GM18498 (cell line): ENCODE measurements at regions not wholly inside any gene's neighbourhood (a gene's known extent, or its start where the extent isn't known, plus 50 kb on each side); places are given as distances from the start of the nearest gene placed in this dataset.

Experiments
- ATAC-seq: cut with Tn5 transposase; IDR thresholded peaks from one replicate; pipeline ENCODE4 v1.9.1; 2021; ENCODE audit warnings: mild to moderate bottlenecking, moderate library complexity; ENCODE audit not compliant: unreplicated experiment

GRCh38 chr10:53749439-53749838 lies 976.9 kb upstream of the MBL2 start:
- no peak for ATAC-seq

DNA sequence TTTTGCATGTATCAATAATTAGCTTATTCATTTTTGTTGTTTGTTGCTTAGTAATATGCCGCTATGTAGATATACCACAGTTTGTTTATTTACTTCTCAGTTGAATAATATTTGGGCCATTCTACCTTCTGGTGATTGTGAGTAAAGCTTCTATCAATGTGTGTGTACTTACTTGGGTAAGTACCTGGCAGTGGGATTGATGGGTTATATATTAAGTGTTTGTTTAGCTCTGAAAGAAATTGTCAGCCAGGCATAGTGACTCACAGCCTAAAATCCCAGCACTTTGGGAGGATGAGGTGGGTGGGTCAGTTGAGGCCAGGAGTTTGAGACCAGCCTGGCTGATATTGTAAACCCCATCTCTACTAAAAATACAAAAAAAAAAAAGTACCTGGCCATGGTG lies 975.7 kb upstream of the MBL2 start:
- no peak for ATAC-seq

GRCh38 chr10:53744746-53745145 lies 972.2 kb upstream of the MBL2 start:
- ATAC-seq, result no peak

GRCh38 chr10:53744176-53744575 lies 971.6 kb upstream of the MBL2 start:
- ATAC-seq, result no peak

DNA sequence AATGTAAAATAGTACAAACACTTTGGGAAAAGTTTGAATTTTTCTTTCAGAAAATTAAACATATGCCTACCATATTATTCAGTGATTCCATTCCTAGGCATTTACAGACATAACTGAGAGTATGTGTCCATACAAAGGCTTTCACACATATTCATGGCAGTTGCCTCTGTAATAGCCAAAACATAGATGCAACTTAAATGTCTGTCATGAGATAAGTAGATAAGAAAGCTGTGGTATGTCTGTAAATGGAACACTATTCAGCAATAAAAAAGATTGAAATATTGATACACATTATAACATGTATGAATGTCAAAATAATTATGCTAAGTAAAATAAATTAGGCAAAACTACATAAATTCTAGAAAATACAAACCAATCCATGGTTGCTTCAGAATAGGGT lies 964.5 kb upstream of the MBL2 start:
- no peak for ATAC-seq

DNA sequence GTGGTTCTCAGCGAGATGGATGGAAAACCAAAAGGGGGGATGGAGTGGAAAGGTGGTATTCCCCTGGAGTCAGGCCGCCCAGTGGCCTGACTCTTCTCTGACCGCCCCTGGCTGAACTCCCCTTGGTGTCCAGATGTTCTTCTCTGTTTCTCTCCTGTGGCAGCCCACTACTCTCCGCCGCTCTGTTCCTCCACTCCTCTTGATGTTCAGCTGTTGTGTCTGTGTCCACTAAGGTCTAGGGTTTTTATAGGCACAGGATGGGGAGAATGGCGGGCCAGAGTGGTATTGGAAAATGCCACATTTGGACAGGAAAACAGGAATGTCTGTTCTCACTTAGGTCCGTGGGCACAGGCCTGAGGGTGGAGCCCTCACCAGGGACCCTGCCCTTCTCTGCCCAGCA lies 954.3 kb upstream of the MBL2 start:
- no peak for ATAC-seq

DNA sequence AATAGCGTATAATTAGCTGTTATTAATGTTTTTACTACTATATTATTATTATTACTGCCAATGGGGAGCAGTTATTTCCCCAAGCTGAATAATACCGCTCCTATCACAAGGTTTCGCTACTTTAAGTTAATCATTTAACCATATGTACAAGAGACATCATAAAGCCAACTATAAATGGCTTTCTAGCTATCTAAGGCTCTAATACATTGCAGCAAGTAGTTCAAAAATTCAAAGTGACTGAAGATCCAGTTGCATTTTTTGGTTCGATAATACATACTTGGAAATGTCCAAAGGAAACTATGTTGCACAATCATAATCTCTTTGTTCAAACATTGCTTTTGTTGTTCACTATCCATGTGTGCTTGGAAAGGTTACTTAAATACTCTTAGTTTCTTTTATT lies 952.0 kb upstream of the MBL2 start:
- ATAC-seq, result no peak

GRCh38 chr10:53719658-53720057 lies 947.1 kb upstream of the MBL2 start:
- ATAC-seq, result no peak

DNA sequence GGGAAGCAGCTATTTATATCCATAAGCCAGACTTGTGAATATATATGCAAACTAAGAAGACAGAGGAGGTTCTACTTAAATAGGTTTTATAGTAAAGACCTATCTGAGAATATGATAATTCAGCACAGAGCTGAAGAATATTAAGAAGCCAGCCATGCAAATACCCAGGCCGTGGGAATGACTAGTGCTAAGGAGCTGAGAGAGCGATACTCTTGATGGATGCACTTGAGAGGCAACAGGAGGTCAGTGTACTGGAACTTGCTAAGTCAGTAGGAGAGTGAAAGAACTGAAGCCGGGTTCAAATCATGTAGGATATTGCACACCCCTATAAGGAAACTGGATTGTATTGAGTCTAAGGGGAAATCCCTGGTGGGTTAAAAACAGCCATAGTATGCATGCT lies 943.6 kb upstream of the MBL2 start:
- ATAC-seq, result no peak

GRCh38 chr10:53713431-53713830 lies 940.8 kb upstream of the MBL2 start:
- ATAC-seq, result no peak

- no peak for ATAC-seq
Measured at GRCh38 chr10:53702489-53702888, 929.9 kb upstream of the MBL2 start.

DNA sequence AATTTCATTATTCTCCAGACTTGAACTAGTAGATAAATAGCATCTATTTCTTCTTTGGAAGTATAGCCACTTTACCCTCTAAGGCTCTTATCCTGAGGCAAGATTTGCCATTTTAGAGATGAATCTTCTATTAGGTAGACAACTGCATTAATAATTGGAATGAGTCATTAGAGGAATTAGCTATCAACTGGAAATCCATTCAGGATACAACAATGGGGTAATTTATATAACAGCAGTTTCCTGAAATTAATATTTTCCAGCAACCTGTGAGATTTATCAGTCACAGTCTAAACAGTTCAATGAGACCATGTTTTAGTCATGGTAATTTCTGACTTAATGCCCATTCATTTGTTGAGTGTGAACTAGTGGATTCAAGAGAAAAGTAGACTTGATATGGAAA lies 928.6 kb upstream of the MBL2 start:
- ATAC-seq, result no peak

DNA sequence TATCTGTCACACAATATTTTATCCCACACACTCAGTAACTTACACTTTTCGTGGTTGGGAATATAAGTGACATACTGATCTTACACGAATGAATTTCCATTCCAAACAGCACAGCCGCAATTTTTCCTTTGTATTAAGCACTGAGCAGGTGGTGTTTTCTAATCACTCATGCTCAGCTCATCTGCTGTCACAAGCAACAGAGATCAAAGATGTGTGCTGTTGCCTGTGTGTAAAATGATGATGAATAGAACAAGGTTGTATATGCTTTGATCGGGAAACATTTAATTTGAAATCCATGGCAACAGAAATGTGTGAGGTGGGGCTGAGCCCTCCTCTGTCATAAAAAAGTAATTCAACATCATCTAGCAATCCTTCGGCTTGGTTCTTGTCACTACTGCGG lies 927.7 kb upstream of the MBL2 start:
- ATAC-seq, result no peak

DNA sequence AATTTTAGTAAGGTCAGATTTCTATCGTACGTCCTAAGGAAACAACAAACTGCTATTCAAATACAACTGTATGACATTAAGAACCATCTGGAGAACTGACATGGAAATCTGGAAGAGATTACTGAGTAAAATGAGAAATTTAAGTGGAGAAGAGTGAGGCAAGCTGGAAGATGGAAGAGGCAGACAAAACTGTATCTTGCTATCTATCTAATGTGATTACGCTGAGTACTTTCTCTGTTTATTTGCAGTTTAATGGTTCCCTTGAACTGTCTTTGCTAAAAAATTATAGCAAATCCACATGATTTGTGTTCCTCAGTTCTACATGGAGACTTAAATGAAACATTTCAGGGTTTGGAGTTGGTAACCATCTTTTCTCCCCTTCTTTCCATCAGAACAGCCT lies 927.1 kb upstream of the MBL2 start:
- no peak for ATAC-seq

DNA sequence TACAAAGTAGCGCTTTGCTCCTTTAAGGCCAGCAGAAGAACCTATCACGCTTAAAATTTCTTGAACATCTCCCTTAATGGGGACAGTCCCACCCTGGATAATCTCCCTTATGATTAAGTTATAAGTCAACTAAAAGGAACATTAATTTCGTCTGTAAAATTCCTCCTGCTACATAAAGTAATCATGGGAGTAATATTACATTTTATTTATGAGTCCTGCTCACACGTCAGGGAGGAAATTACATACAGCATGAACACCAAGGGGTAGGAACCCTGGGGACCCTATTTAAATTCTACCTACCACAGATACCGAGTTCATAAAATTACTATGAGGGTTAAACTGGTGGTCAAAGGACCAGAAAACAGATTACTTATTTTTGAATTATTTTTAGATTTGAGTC lies 926.6 kb upstream of the MBL2 start:
- no peak for ATAC-seq

- no peak for ATAC-seq
Measured at GRCh38 chr10:53697038-53697437, 924.5 kb upstream of the MBL2 start.

GRCh38 chr10:53690524-53691240 lies 918.1 kb upstream of the MBL2 start:
- no peak for ATAC-seq

- no peak for ATAC-seq
Measured at GRCh38 chr10:53687800-53688199, 915.2 kb upstream of the MBL2 start.

GRCh38 chr10:53682885-53683284 lies 910.3 kb upstream of the MBL2 start:
- ATAC-seq, result no peak

DNA sequence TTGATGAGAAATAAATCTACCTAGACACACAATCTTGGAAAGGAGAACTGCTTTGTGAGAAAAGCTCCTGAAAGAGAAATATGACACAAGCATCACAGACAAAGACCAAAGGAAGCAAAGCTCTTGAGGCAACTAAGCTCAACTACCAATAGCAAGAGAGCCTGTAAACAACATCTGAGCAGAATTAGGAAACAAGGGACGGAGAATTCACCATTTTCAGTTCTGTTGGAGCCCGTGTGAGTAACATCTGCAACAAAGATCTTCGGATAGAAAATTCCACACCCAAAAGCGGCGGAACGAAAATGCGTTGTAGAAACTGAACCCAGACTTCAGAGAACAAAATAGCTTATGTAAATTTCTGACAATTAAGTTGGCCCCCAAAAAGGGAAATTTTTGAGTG lies 909.9 kb upstream of the MBL2 start:
- ATAC-seq, result no peak

DNA sequence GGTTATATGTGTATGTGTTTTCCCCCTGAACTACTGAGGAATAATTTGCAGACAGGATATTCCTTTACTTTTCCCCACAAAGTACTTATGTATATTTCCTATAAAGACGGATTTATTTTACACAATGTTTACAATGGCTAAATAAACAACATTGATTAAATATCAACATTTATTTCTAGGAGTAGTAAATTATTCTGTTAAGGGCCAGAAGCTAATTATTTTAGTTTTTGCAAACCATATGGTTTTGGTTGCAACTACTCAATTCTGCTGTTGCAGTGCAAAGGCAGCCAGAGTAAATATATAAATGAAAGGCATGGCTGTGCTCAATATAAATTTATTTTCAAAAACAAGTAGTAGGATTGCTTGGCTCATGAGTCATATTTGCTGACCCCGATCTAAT lies 907.1 kb upstream of the MBL2 start:
- no peak for ATAC-seq

DNA sequence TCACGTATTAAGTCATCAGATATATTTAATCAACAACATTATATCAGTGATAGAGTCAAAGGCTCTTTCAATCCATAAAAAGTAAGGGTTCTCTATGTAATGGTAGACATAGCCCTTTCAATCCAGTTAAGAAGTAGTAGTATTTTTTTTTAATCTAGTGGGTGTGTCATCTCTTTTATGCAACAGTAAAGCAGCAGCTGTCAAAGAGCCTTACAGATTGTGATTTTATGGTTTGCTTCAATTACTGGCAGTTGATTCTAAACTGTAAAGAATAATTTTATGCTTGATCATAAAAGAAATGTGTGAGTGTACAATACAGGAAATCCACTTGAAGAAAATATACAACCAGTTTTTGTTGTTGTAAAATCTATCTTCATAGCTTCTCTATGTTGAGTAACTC lies 902.6 kb upstream of the MBL2 start:
- no peak for ATAC-seq

DNA sequence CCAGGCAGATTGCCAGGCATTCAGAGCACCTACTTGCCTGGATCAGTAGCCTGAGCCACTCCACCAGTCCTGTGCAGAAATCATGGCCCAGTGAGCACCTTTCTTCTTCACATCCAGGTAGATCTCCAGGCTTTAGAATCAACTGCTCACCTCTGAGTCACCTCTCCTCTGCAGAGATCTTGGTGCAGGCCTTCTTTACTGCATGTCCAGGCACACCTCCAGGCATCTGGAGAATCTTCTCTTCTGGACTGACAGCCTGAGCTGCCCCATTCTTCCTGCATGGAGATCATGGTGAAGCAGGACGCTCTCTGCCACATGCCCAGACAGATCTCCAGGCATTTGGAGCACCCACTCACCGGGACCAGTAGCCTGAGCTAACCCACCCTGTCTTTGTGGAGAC lies 894.5 kb upstream of the MBL2 start:
- ATAC-seq, result no peak
